HCT116 (cell line): ENCODE measurements at regions not wholly inside any gene's neighbourhood (a gene's known extent, or its start where the extent isn't known, plus 50 kb on each side); places are given as distances from the start of the nearest gene placed in this dataset.

Source experiments
- ATF3 ChIP-seq: IDR thresholded peaks from 2 replicates; pipeline ENCODE4 v1.6.1; 2012
- EZH2 ChIP-seq: fragments of 200-600 bp; sonication (generic); IDR thresholded peaks from 2 replicates; pipeline ENCODE4 v1.6.1; 2017; ENCODE audit warnings: antibody characterized with exemption, mixed run types
- EZH2phosphoT487 ChIP-seq: fragments of 200-600 bp; IDR thresholded peaks from 2 replicates; pipeline ENCODE4 v1.6.1; 2018; ENCODE audit warnings: antibody characterized with exemption, borderline replicate concordance
- MAX ChIP-seq: IDR thresholded peaks from 2 replicates; pipeline ENCODE4 v1.6.1; 2012
- POLR2AphosphoS5 ChIP-seq: IDR thresholded peaks from 2 replicates; pipeline ENCODE4 v1.6.1; 2011; ENCODE audit warnings: mild to moderate bottlenecking, low read depth, low read length, moderate library complexity
- RAD21 ChIP-seq: IDR thresholded peaks from 2 replicates; pipeline ENCODE4 v1.6.1; 2012; ENCODE audit warnings: low read depth, mild to moderate bottlenecking
- TF ChIP-seq, protein P1 (sequence below), 3 experiments: fragments of 200-600 bp in 1 of 3; sonication (generic) in 1 of 3; IDR thresholded peaks in 2 of 3; conservative IDR thresholded peaks in 1 of 3; 2 replicates each; pipeline ENCODE4 v1.5.1; 2012 to 2017; ENCODE audit warnings: low read depth in 2 of 3, low read length in 2 of 3, antibody characterized with exemption in 1 of 3, borderline replicate concordance in 1 of 3, control low read depth in 1 of 3, mild to moderate bottlenecking in 1 of 3, mixed read lengths in 1 of 3, mixed run types in 1 of 3, moderate library complexity in 1 of 3; ENCODE audit not compliant: insufficient read depth in 1 of 3

DNA sequence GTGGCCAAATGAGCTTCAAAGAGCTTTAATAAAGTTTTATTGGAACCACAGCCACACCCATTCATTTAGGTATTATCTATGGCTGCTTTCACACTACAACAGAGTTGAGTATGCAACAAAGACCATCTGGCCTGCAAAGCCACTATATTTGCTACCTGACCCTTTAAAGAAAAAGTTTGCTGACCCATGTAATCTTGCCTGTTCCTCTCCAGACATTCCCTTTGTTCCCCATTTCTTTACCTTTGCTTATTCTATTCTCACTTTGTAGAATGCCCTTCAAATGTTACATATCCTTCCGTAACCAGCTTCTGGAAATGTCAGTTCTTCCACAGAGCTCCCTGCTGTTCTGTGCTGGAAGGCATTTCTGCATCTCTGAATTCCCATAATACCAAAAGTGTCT lies 320.2 kb downstream of the TLE1 start:
- TF ChIP-seq RAD21 (no peak), EZH2phosphoT487 (no peak), ATF3 (no peak), POLR2AphosphoS5 (no peak), EZH2 (no peak), MAX (no peak)
- TF ChIP-seq, protein P1, sequence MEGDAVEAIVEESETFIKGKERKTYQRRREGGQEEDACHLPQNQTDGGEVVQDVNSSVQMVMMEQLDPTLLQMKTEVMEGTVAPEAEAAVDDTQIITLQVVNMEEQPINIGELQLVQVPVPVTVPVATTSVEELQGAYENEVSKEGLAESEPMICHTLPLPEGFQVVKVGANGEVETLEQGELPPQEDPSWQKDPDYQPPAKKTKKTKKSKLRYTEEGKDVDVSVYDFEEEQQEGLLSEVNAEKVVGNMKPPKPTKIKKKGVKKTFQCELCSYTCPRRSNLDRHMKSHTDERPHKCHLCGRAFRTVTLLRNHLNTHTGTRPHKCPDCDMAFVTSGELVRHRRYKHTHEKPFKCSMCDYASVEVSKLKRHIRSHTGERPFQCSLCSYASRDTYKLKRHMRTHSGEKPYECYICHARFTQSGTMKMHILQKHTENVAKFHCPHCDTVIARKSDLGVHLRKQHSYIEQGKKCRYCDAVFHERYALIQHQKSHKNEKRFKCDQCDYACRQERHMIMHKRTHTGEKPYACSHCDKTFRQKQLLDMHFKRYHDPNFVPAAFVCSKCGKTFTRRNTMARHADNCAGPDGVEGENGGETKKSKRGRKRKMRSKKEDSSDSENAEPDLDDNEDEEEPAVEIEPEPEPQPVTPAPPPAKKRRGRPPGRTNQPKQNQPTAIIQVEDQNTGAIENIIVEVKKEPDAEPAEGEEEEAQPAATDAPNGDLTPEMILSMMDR (IDR thresholded peaks at IDR 0.05 in 2 of 3, conservative IDR thresholded peaks at IDR 0.05 in 1 of 3; ENCODE audit: borderline replicate concordance in 1 of 3, insufficient read depth in 1 of 3, low read depth in 2 of 3, low read length in 2 of 3): no peak
